ENCODE measurements at regions not wholly inside any gene's neighbourhood (a gene's known extent, or its start where the extent isn't known, plus 50 kb on each side); places are given as distances from the start of the nearest gene placed in this dataset.

DNA sequence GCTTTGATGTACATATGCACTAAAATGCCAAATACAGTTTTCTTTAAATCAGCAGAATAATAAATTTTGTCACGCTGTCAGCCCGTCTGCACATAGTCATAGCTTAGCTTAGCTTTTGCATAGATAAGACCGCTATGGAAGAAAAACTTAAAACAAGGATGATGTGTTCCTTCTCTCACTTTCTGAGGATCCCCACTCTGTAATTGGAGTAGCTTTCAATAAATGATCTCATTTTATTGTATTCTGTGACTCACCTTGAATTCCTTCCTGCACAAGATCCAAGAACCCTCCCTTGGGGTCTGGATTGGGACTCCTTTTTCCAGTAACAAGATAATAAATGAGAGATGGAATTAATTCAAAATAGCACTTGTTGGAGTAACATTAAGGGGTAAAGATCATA is 186.2 kb downstream of the CDH26 start:
- no peak overlapping the region for H3K4me3 ChIP-seq (ENCODE audit: low read depth, low read length)
- TF ChIP-seq, protein P1, sequence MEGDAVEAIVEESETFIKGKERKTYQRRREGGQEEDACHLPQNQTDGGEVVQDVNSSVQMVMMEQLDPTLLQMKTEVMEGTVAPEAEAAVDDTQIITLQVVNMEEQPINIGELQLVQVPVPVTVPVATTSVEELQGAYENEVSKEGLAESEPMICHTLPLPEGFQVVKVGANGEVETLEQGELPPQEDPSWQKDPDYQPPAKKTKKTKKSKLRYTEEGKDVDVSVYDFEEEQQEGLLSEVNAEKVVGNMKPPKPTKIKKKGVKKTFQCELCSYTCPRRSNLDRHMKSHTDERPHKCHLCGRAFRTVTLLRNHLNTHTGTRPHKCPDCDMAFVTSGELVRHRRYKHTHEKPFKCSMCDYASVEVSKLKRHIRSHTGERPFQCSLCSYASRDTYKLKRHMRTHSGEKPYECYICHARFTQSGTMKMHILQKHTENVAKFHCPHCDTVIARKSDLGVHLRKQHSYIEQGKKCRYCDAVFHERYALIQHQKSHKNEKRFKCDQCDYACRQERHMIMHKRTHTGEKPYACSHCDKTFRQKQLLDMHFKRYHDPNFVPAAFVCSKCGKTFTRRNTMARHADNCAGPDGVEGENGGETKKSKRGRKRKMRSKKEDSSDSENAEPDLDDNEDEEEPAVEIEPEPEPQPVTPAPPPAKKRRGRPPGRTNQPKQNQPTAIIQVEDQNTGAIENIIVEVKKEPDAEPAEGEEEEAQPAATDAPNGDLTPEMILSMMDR (IDR thresholded peaks at IDR 0.05; ENCODE audit: low read depth, low read length), result no peak

DNA sequence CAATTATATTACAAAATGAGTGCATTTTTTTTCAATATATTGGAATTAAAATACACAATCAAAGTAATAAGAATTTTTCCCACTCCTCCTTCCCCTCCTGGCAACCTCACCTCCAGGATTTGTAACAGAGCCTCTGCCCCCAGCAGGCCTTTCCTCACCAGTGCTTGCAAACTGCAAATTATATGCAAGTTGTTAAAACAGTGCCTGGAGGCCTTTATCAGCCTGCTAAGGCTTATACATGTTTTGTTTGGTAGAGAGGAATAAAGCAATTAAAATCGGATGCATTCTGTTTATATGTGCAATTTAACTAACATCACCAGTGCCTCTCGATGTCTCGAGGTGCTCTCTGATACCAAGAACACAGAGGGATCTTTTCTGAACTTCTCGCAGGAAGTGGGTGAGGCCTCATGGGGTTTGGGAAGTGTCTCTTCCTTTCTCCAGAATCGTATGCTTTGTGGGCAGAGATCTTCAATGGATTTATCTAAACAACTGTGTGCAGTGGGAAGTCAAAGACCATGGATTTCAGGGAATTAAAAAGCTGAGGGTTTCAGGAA is 186.8 kb downstream of the CDH26 start:
- TF ChIP-seq, protein P1 (IDR thresholded peaks at IDR 0.05; ENCODE audit: low read depth, low read length), result no peak
- H3K4me3 ChIP-seq (ENCODE audit: low read depth, low read length), result no peak overlapping the region

DNA sequence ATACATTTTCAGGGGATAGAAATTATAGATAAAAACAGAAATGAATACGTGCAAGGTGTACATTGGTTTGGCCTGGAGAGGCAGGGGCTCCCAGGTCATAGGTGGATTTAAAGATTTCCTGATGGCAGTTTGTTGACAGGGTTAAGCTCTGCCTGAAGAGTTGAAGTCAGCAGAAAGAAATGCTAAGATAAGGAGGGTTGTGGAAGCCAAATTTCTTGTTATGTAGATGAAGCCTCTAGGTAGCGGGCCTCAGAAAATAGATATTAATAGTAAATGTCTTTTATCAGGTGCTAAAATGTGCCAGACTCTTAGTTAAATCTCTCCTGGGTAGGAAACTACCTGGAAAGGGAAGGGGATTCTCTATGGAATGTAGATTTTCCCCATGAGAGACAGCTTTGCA is 188.8 kb downstream of the CDH26 start:
- TF ChIP-seq, protein P1 (IDR thresholded peaks at IDR 0.05; ENCODE audit: low read depth, low read length), result no peak

DNA sequence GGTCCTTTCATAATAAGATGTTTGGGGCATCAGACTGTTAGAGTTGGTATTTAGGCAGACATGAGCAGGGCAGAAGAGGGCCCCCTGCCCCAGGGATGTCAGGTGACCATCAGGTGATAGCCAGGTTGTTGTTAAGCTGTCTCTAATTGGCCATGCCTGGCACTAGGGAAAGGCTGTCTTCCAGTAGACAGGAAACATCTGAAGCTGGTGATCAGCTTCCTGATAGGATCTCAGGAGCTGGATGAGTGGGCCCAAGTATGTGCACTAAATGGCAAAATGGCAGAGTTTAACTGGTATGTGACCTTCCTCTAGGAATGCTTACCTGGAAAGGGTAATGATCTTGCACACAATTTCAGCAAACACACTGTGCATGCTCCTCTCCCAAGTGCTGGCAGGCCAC is 190.7 kb downstream of the CDH26 start:
- H3K4me3 ChIP-seq (ENCODE audit: low read depth, low read length), result no peak overlapping the region
- TF ChIP-seq, protein P1 (IDR thresholded peaks at IDR 0.05; ENCODE audit: low read depth, low read length), result no peak

More for the DNA sequence above, 188.8 kb downstream of the CDH26 start:
- H3K4me3 ChIP-seq (ENCODE audit: low read depth, low read length), result no peak overlapping the region

DNA sequence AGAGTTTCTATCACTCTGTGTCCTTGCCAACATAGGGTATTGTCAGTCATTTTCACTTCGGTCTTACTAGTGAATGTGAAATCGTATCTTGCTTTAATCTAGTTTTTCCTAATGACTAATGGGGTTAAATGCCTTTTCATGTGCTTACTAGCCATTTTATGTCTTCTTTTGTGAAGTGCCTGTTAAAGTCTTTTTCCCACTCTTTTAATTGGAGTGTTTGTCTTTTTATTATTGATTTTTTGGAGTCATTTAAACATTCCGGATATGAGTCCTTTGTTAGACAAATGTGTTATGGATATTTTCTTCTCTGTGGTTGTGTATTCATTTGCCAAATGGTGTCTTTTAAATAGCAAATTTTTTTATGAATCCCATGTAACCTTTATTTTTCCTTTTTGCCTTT is 194.6 kb downstream of the CDH26 start:
- no peak overlapping the region for H3K4me3 ChIP-seq (ENCODE audit: low read depth, low read length)
- TF ChIP-seq, protein P1 (IDR thresholded peaks at IDR 0.05; ENCODE audit: low read depth, low read length), result no peak

DNA sequence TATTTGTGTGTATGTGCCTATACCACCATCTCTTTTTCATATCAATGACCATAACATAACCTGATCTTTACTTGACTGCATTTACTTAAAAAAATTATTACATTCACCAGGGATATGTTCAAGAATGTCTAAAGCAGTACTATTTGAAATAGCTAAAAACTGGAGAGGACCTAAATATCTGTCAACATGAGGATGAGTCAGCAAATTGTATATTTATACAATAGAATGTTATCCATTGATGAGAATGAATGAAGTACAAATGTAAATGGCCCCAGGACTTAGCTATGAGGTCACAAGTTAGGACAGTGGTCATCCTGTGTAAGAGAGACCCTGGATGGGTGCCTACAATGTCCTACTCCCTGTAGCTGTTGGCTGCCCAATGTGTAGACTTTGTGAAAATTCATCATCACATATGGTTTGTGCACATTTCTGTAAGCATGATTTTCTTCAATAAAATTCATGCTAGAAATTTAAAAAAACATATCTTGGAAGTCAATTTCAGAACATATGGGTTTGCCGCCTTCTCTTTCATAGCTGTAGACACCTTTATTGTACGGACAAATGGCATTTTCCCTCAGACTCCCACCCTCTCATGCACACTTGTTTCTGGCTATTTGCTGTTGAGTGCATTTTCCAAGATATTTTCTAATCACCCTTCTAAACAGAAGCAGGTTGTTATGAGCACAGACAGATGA is 202.4 kb downstream of the CDH26 start:
- TF ChIP-seq, protein P1 (IDR thresholded peaks at IDR 0.05; ENCODE audit: low read depth, low read length), result no peak
- H3K4me3 ChIP-seq (ENCODE audit: low read depth, low read length), result no peak overlapping the region

DNA sequence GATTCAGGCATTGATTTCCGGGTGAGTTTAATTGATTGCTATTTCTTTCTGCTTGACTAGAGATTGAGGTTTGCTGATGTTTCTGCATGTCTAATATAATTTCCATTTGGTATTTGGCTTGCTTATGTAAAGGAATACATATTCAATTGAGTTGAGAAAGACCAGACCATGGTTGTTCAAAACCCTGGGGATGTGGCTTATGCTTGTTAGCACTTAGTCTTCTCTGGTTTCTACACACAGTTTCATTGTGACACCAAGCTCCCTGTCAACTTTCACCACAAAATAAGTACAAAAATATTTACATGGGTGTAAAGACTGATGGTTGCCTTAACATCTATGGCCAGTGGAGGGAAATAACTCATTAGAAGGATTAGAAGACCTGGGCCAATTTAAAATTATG is 209.6 kb downstream of the CDH26 start:
- H3K4me3 ChIP-seq (ENCODE audit: low read depth, low read length), result no peak overlapping the region
- TF ChIP-seq, protein P1 (IDR thresholded peaks at IDR 0.05; ENCODE audit: low read depth, low read length), result no peak
